ENCODE measurements at regions not wholly inside any gene's neighbourhood (a gene's known extent, or its start where the extent isn't known, plus 50 kb on each side); places are given as distances from the start of the nearest gene placed in this dataset.
"Not testable (repeated sequence)": the region's sequence is repeated elsewhere in the genome, so short reads cannot be mapped to it uniquely, and the experiment has no call there.

GRCh38 chr6:27667657-27668441 lies 194.9 kb upstream of the ZNF184 start:
- H3K4me3 ChIP-seq (ENCODE audit: low read depth, low read length), result peak overlapping the region; percentile 43
- TF ChIP-seq CTCF (conservative IDR thresholded peaks at IDR 0.05; ENCODE audit: low read depth, low read length), result no peak
- DNase-seq (ENCODE audit: low read depth), result no peak

GRCh38 chr6:27667016-27667656 lies 194.2 kb upstream of the ZNF184 start:
- no peak for DNase-seq (ENCODE audit: low read depth)

GRCh38 chr6:27662769-27663168 lies 189.9 kb upstream of the ZNF184 start:
- TF ChIP-seq CTCF (conservative IDR thresholded peaks at IDR 0.05; ENCODE audit: low read depth, low read length), result no peak
- H3K4me3 ChIP-seq (ENCODE audit: low read depth, low read length), result no peak overlapping the region
- no peak for DNase-seq (ENCODE audit: low read depth)

More at GRCh38 chr6:27667016-27667656, 194.2 kb upstream of the ZNF184 start:
- no peak for TF ChIP-seq CTCF (conservative IDR thresholded peaks at IDR 0.05; ENCODE audit: low read depth, low read length)
- H3K4me3 ChIP-seq (ENCODE audit: low read depth, low read length), result peak overlapping the region; percentile 43

DNA sequence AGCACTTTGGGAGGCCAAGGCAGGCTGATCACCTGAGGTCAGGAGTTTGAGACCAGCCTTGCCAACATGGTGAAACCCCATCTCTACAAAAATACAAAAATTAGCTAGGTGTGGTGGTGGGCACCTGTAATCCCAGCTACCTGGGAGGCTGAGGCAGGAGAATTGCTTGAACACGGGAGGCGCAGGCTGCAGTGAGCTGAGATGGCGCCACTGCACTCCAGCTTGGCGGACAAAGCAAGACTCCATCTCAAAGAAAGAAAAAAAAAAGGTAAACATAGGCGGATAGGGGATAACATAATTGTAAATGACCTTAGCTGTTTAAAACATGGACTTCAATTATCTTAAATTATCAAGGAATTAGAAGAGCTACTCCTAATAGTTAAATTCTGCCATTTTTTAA lies 189.3 kb upstream of the ZNF184 start:
- not testable (repeated sequence) for H3K4me3 ChIP-seq (ENCODE audit: low read depth, low read length); DNase-seq (ENCODE audit: low read depth)

DNA sequence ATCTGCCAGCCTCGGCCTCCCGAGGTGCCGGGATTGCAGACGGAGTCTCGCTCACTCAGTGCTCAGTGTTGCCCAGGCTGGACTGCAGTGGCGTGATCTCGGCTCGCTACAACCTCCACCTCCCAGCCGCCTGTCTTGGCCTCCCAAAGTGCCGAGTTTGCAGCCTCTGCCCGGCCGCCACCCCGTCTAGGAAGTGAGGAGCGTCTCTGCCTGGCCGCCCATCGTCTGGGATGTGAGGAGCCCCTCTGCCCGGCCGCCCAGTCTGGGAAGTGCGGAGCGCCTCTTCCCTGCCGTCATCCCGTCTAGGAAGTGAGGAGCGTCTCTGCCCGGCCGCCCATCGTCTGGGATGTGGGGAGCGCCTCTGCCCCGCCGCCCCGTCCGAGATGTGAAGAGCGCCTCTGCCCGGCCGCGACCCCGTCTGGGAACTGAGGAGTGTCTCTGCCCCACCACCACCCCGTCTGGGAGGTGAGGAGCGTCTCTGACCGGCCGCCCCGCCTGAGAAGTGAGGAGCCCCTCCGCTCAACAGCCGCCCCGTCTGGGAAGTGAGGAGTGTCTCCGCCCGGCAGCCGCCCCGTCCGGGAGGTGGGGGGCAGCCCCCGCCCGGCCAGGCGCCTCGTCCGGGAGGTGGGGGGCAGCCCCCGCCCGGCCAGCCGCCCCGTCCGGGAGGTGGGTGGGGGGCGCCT lies 180.4 kb upstream of the ZNF184 start:
- not testable (repeated sequence) for DNase-seq (ENCODE audit: low read depth)

DNA sequence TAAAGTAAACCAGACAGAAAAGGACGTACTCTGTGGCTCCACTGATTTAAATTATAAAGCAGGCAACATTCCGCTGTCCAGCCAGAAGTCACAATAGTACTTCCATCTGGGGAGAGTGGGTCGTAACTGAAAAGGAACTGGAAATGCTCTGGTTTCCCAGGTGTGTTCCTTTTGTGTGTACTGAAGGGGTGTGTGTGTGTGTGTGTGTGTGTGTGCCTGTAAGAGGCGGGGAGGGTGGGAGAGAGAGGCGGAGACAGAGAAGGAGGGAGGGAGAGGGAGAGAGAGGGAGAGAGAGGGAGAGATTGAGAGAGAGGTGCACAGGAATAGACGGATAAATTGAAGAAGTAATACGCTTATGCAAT lies 178.4 kb upstream of the ZNF184 start:
- TF ChIP-seq CTCF (conservative IDR thresholded peaks at IDR 0.05; ENCODE audit: low read depth, low read length), result no peak
- no peak for DNase-seq (ENCODE audit: low read depth)
- peak overlapping the region; percentile 49 for H3K4me3 ChIP-seq (ENCODE audit: low read depth, low read length)

More for the DNA sequence above, 180.4 kb upstream of the ZNF184 start:
- H3K4me3 ChIP-seq (ENCODE audit: low read depth, low read length), result not testable (repeated sequence)

GRCh38 chr6:27650620-27651370 lies 177.9 kb upstream of the ZNF184 start:
- peak overlapping the region; percentile 49 for H3K4me3 ChIP-seq (ENCODE audit: low read depth, low read length)
- peak; percentile 26 for DNase-seq (ENCODE audit: low read depth)
- peak; percentile 49 for TF ChIP-seq CTCF (conservative IDR thresholded peaks at IDR 0.05; ENCODE audit: low read depth, low read length)
